22Rv1 (cell line): ENCODE measurements at regions not wholly inside any gene's neighbourhood (a gene's known extent, or its start where the extent isn't known, plus 50 kb on each side); places are given as distances from the start of the nearest gene placed in this dataset.

ENCODE experiments used
- H3K27ac ChIP-seq: fragments of 450-650 bp; 2 replicates; pipeline ENCODE4 v1.5.1; 2017
- ZFX ChIP-seq: fragments of 450-650 bp; IDR thresholded peaks from 2 replicates; pipeline ENCODE4 v1.6.1; 2017; ENCODE audit warnings: antibody characterized with exemption, borderline replicate concordance
- TF ChIP-seq, protein P1 (sequence below): fragments of 450-650 bp; IDR thresholded peaks from 2 replicates; pipeline ENCODE4 v1.5.1; 2017; ENCODE audit warnings: mild to moderate bottlenecking

GRCh38 chr6:74333406-74333805 is 637.4 kb downstream of the CD109 start:
- no peak overlapping the region for H3K27ac ChIP-seq
- no peak for TF ChIP-seq ZFX
- TF ChIP-seq, protein P1, sequence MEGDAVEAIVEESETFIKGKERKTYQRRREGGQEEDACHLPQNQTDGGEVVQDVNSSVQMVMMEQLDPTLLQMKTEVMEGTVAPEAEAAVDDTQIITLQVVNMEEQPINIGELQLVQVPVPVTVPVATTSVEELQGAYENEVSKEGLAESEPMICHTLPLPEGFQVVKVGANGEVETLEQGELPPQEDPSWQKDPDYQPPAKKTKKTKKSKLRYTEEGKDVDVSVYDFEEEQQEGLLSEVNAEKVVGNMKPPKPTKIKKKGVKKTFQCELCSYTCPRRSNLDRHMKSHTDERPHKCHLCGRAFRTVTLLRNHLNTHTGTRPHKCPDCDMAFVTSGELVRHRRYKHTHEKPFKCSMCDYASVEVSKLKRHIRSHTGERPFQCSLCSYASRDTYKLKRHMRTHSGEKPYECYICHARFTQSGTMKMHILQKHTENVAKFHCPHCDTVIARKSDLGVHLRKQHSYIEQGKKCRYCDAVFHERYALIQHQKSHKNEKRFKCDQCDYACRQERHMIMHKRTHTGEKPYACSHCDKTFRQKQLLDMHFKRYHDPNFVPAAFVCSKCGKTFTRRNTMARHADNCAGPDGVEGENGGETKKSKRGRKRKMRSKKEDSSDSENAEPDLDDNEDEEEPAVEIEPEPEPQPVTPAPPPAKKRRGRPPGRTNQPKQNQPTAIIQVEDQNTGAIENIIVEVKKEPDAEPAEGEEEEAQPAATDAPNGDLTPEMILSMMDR = no peak

DNA sequence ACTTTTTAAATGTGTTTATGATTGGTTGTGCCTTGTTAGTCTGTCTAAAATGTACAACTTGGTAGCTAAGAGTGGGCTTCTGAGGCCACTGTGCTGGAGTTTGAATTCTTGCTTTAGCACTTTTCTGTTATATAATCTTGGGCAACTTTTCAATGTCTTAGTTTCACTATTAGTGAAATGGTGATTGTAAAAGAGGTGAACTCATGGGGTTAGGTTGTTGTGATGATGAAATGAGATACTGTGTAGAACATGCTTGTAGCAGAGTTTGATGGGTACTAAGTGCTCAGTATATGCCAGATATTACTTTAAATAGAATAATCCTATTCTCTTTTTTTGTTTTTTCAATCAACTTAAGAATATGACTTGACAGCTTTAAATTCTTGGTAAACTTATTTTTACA is 624.7 kb downstream of the CD109 start:
- peak overlapping the region; percentile 42 for H3K27ac ChIP-seq
- TF ChIP-seq, protein P1 = no peak
- no peak for TF ChIP-seq ZFX

DNA sequence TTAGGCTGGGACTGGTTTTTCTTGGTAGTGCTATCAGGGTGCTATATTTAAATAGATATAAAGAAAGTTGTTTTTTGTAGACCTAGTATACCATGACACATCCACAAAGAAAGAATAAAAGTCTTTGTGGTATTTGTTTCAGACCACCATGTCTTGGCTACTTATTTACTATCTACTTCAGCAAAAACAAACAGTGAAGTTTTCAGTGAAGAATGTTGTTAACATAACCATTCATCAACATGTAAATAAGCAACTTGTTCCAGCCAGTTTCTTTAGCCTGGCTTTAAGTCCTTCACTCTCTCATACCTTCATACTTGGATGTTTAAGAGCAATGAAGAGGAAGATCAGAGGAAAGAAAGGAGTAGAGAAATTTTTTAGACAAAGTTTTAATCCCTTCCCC is 624.1 kb downstream of the CD109 start:
- peak overlapping the region; percentile 42 for H3K27ac ChIP-seq
- no peak for TF ChIP-seq ZFX

GRCh38 chr6:74319292-74319691 is 623.3 kb downstream of the CD109 start:
- no peak for TF ChIP-seq ZFX
- TF ChIP-seq, protein P1 = no peak
- peak overlapping the region; percentile 42 for H3K27ac ChIP-seq

DNA sequence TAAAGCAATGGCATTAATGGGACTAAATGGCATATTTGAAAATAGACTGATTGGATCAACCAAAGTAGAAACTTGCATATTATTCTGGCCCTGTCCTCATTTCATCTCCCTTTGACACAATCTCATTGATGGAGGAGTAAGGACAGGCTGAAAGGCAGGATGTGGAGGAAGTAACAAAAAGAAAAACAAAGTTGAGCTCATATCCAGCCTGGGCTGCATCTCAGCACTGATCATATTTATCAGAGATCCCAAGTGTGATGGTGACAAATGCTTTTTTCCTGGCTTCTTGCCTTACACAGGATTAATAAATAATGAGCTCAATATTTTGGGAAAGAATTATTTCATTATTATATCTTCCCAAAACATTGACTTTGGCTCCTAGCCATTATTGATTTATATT is 622.7 kb downstream of the CD109 start:
- peak overlapping the region; percentile 42 for H3K27ac ChIP-seq
- TF ChIP-seq, protein P1 = no peak
- no peak for TF ChIP-seq ZFX

- no peak overlapping the region for H3K27ac ChIP-seq
- TF ChIP-seq, protein P1 = no peak
These were observed 616.1 kb downstream of the CD109 start for GRCh38 chr6:74312081-74312480.

GRCh38 chr6:74311431-74311830 is 615.4 kb downstream of the CD109 start:
- TF ChIP-seq ZFX = no peak
- TF ChIP-seq, protein P1 = no peak

GRCh38 chr6:74289884-74290283 is 593.9 kb downstream of the CD109 start:
- H3K27ac ChIP-seq = no peak overlapping the region
- TF ChIP-seq, protein P1 = no peak

More at GRCh38 chr6:74311431-74311830, 615.4 kb downstream of the CD109 start:
- no peak overlapping the region for H3K27ac ChIP-seq
